Heart left ventricle (tissue), 16 donors: ENCODE measurements at regions not wholly inside any gene's neighbourhood (a gene's known extent, or its start where the extent isn't known, plus 50 kb on each side); places are given as distances from the start of the nearest gene placed in this dataset.

Experiments
- ATAC-seq, 4 donors: fragments of 200-7000 bp; cut with Tn5 transposase; one replicate each; pipeline ENCODE4 v1.9.1; 2020 to 2022; ENCODE audit warnings: moderate library complexity in 4 of 4, mild to moderate bottlenecking in 3 of 4, moderate number of reproducible peaks in 1 of 4
- DNase-seq, 5 donors: peaks; one replicate each; pipeline ENCODE4 v3.0.0-alpha.2; 2020
- H3K27ac ChIP-seq, 12 donors: fragments of 200-600 bp; sonication (generic) in 4 of 12; one replicate each; pipeline versions ENCODE4 v1.5.0 to v1.8.0; 2016 to 2022; ENCODE audit warnings: mild to moderate bottlenecking in 2 of 12
- H3K27me3 ChIP-seq, 9 donors: fragments of 200-600 bp; sonication (generic) in 2 of 9; one replicate each; pipeline versions ENCODE4 v1.5.1 to v1.8.0; 2016 to 2022; ENCODE audit warnings: mild to moderate bottlenecking in 3 of 9
- H3K36me3 ChIP-seq, 9 donors: fragments of 200-600 bp; sonication (generic) in 2 of 9; one replicate each; pipeline versions ENCODE4 v1.5.0 to v1.8.0; 2018 to 2022; ENCODE audit warnings: mild to moderate bottlenecking in 2 of 9
- H3K4me1 ChIP-seq, 12 donors: fragments of 200-600 bp; sonication (generic) in 4 of 12; one replicate each; pipeline versions ENCODE4 v1.5.0 to v1.8.0; 2016 to 2022; ENCODE audit warnings: mild to moderate bottlenecking in 3 of 12
- H3K4me3 ChIP-seq, 12 donors: fragments of 200-600 bp; sonication (generic) in 4 of 12; one replicate each; pipeline versions ENCODE4 v1.5.0 to v1.8.0; 2017 to 2022; ENCODE audit warnings: mild to moderate bottlenecking in 9 of 12, moderate library complexity in 4 of 12
- H3K9me3 ChIP-seq, 12 donors: fragments of 200-600 bp; sonication (generic) in 4 of 12; one replicate each; pipeline versions ENCODE4 v1.5.0 to v1.8.0; 2016 to 2022; ENCODE audit warnings: mild to moderate bottlenecking in 1 of 12
- POLR2A ChIP-seq, 2 donors: fragments of 450-650 bp; IDR thresholded peaks; one replicate each; pipeline ENCODE4 v1.6.1; 2017; ENCODE audit warnings: antibody characterized with exemption in 2 of 2, mild to moderate bottlenecking in 2 of 2, moderate library complexity in 2 of 2
- WGBS, 4 donors: extraction: QIAGEN DNeasy Blood & Tissue Kit in 2 of 4; methylation state at CpG; one replicate each; pipeline versions ENCODE4 v1.1.5 to v1.1.7; 2013 to 2018; 5-methylcytosine and 5-hydroxymethylcytosine counted together
- intact Hi-C, 10 donors: fragments of 100-400 bp; cut with DNase I; formaldehyde crosslinking; loops; one replicate each; pipeline versions ENCODE4 v1.11.1 to v1.14.2; 2022
- TF ChIP-seq, protein P1 (sequence below), 12 donors: fragments of 200-600 bp; sonication (generic) in 4 of 12; IDR thresholded peaks; one replicate each; pipeline versions ENCODE4 v1.5.0 to v1.8.0; 2018 to 2022; ENCODE audit warnings: antibody characterized with exemption in 12 of 12, mild to moderate bottlenecking in 5 of 12
- donor health status: ischemic (EF 13 %, LVEDD 7.1; RV severe dilation, severe dysfunction).
- donor health status: healthy with polysubstance abuse.
- donor health status: DM: no; HTN: yes; CAD: no.
- donor health status: DM: no; HTN: no; CAD: no.
- donor health status: ischemic (EF 25% LVEDD 6.9; RV normal size, moderate dysfunction).
- donor health status: ischemic (EF 25% LVEDD 5.7; RV mildly dilated, moderate dysfunction).
- donor health status: healthy.
- donor health status: DM: yes; HTN: yes; CAD: no.
- donor health status: ischemic (EF 35%, LVEDD 5.7; RV mildly dilated, moderate dysfunction).
- donor health status: nonischemic (EF 11% LVEDD 7.7; RV severe dilation, severe dysfunction).
- donor health status: DM: yes; HTN: yes; CAD: no.
- donor health status: PGD.
- donor health status: ischemic (EF 29% LVEDD 5.4; RV normal size, mild dysfunction).
- donor health status: nonischemic (EF 23%, LVEDD 6.1; RV moderate dilation, normal function).

DNA sequence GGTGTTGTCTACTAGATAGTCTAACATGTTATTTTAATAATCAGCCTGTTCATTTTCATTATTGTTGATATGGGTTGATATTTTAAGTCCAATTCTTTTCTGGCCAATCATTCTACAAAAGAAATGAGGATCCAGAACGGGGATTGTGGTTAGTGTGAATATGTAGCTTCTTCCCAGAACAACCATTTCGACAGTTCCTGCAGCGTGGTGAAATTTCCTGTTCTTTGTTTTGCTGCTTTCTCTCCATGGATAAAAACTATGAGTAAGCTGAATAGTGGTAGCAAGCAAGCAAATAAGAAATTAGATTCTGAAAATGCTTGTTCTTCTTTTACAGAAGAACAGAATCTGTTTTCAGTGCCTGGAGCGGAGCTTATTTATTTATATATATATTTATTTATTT lies 65.5 kb upstream of the F13A1 start:
- H3K9me3 ChIP-seq: no peaks in the 10 kb centered on the region
- peak overlapping the region in 2 of 12 donors; percentile 26 to 83 for H3K27ac ChIP-seq
- no peak overlapping the region for H3K4me3 ChIP-seq
- 64 to 71% (median 66%) methylated on average over 4 of the region's 4 CpGs for WGBS, 4 donors
- H3K4me1 ChIP-seq: peaks cover 0 to 40% (median 0%) of the 10 kb centered on the region in 12 donors
- H3K36me3 ChIP-seq: no peaks in the 10 kb centered on the region
- H3K27me3 ChIP-seq: no peaks in the 10 kb centered on the region
- TF ChIP-seq POLR2A (IDR thresholded peaks at IDR 0.05): no peak
- TF ChIP-seq, protein P1, sequence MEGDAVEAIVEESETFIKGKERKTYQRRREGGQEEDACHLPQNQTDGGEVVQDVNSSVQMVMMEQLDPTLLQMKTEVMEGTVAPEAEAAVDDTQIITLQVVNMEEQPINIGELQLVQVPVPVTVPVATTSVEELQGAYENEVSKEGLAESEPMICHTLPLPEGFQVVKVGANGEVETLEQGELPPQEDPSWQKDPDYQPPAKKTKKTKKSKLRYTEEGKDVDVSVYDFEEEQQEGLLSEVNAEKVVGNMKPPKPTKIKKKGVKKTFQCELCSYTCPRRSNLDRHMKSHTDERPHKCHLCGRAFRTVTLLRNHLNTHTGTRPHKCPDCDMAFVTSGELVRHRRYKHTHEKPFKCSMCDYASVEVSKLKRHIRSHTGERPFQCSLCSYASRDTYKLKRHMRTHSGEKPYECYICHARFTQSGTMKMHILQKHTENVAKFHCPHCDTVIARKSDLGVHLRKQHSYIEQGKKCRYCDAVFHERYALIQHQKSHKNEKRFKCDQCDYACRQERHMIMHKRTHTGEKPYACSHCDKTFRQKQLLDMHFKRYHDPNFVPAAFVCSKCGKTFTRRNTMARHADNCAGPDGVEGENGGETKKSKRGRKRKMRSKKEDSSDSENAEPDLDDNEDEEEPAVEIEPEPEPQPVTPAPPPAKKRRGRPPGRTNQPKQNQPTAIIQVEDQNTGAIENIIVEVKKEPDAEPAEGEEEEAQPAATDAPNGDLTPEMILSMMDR (IDR thresholded peaks at IDR 0.05): no peak
- ATAC-seq: peak in 3 of 4 donors; percentile 20 to 62 (median 46)
- DNase-seq: peak in 2 of 5 donors; percentile 13 to 24
- intact Hi-C loops: no loop called here

DNA sequence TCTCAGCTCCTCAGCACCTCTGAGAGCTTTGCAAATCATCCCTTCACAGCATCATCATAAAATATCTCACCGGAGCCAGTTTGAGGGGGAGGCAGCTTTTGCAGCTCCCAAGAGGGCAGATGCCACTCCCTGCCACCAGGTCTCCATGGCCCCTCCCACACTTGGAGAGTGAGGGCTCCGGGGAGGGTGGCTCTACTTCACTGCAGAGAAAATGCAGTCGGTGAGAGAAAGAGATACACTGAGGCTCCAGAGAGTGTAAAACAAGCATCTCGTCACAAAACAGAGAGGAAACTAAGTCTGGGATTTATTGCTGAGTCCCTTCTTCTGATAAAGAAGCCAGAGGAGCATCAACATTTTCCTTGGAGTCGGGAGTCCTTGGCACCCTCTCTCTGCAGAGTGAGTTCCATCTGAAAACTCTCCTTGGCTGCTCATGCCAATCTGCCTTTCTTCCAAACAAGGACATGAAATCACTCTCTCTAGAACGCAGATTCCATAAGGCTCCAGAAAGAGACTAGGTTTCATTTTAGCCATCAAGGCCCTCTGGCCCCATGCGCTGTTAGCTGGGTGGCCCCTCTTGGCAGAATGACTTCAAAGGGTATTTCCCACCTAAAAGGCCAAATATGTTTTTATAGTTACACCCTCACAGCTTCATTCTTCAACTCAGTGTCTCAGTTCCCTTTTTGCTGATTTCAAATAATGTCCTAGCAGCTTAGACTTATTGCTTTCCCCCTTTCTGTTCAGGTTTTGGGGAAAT lies 70.6 kb upstream of the F13A1 start:
- Histone ChIP-seq H3K27me3 (no peaks in the 10 kb centered on the region), H3K9me3 (no peaks in the 10 kb centered on the region), H3K27ac (peak overlapping the region in 1 of 12 donors; percentile 60), H3K4me3 (no peak overlapping the region), H3K36me3 (no peaks in the 10 kb centered on the region), H3K4me1 (peaks cover 0 to 67% (median 0%) of the 10 kb centered on the region in 12 donors)
- 60 to 68% (median 64%) methylated on average over 7 of the region's 7 CpGs for WGBS, 4 donors
- ATAC-seq (no peak), DNase-seq (no peak)
- intact Hi-C loops: no loop called here
- no peak for TF ChIP-seq POLR2A (IDR thresholded peaks at IDR 0.05)
- TF ChIP-seq, protein P1 (IDR thresholded peaks at IDR 0.05): no peak

DNA sequence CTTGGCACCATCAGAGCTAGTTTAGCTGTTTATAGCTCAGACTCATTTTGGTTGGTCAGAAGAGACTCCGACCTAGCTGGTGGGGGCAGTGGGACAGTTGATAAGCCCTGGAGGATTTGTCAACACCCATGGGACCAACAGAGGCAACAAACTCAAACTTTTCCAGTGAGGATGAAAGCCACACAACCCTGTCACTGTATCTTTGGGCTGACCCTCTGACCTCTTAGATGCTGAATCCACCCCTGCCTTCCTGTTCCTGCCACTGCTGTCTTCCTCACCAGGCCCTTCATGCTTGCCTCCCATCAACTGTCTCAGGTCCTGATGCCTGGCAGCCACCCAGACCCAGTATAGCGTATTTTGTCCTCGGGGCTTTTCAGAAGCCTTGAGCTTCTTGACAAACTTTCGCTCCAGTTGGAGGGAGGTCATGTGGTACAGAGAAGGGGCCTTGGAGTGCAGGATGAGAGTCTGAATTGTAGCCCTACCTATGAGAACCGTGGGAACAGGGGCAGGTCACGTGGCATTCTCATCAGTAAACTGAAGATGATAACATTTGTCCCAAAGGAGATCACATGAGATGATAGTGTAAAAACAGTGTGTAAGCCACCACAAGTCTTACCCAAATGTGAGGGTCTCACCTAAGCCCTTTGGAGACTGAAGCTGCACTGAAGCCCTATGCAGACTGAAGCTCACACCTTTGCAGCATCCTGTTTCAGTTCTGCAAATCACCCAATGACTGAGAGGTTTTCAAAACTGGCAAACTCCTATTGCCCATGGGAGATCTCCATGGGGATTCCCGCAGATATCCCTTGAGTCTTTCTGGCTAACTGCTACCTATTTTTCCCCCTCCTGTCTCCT lies 72.0 kb upstream of the F13A1 start:
- Histone ChIP-seq H3K4me3 (no peak overlapping the region), H3K27me3 (no peaks in the 10 kb centered on the region), H3K27ac (no peak overlapping the region), H3K4me1 (peaks cover 0 to 65% (median 0%) of the 10 kb centered on the region in 12 donors), H3K36me3 (no peaks in the 10 kb centered on the region), H3K9me3 (no peaks in the 10 kb centered on the region)
- no peak for ATAC-seq
- no peak for TF ChIP-seq POLR2A (IDR thresholded peaks at IDR 0.05)
- TF ChIP-seq, protein P1 (IDR thresholded peaks at IDR 0.05): no peak
- intact Hi-C loops: no loop called here
- 78 to 82% (median 81%) methylated on average over 7 of the region's 7 CpGs for WGBS, 4 donors
- DNase-seq: no peak

DNA sequence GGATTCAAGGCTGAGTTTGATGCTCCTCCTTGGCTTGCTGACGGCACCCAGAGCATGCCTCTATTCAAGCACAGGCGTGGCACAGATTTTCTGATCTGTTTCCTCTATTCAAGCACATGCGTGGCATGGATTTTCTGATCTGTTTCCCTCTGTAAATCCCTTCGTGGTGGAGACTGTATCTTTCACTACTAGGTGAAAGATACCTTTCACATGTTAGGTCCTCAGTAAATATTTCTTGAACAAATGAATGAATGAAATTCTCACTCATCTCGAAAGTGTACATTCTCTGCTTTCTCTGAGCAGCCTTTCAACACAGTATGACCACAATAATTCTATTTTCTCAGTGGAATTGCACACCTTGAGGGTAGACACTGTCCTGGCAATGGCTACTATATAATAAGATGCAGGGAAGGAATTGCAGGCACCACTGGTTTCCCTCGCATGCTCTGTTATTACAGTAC lies 72.6 kb upstream of the F13A1 start:
- intact Hi-C loops: no loop called here
- TF ChIP-seq, protein P1 (IDR thresholded peaks at IDR 0.05): no peak
- no peak for TF ChIP-seq POLR2A (IDR thresholded peaks at IDR 0.05)
- H3K27ac ChIP-seq: no peak overlapping the region
- no peaks in the 10 kb centered on the region for H3K27me3 ChIP-seq
- no peaks in the 10 kb centered on the region for H3K36me3 ChIP-seq
- H3K4me3 ChIP-seq: no peak overlapping the region
- no peak for ATAC-seq
- 71 to 92% (median 85%) methylated on average over 6 of the region's 6 CpGs for WGBS, 4 donors
- no peak for DNase-seq
- no peaks in the 10 kb centered on the region for H3K9me3 ChIP-seq
- H3K4me1 ChIP-seq: peaks cover 0 to 58% (median 0%) of the 10 kb centered on the region in 12 donors
